SK-N-SH (cell line): ENCODE measurements at regions not wholly inside any gene's neighbourhood (a gene's known extent, or its start where the extent isn't known, plus 50 kb on each side); places are given as distances from the start of the nearest gene placed in this dataset.

ENCODE experiments used
- CTCF ChIA-PET: fragments of 300-600, 350-600 bp; formaldehyde crosslinking; extraction: SDS; loops from one replicate; lab custom pipeline; 2021; lab: Yijun Ruan, JAX
- POLR2A ChIA-PET: fragments of 350-600 bp; sonication (Branson Sonifier 250); formaldehyde crosslinking; extraction: SDS; loops from one replicate; lab custom pipeline; 2020; ENCODE audit warnings: antibody characterized with exemption, inconsistent platforms; lab: Yijun Ruan, JAX
- DNase-seq: peaks from one replicate; pipeline ENCODE4 v3.0.0; 2012
- H2AFZ ChIP-seq: fragments of 200-600 bp; sonication (generic); 2 replicates; pipeline ENCODE4 v1.8.1; 2016; ENCODE audit warnings: antibody characterized with exemption, mild to moderate bottlenecking, low read depth
- H3F3A ChIP-seq: fragments of 200-600 bp; sonication (generic); replicated peaks from 2 replicates; pipeline ENCODE3; 2016; ENCODE audit warnings: antibody characterized with exemption, mild to moderate bottlenecking; ENCODE audit not compliant: insufficient read depth
- H3K27ac ChIP-seq, 2 experiments: fragments of 200-500 bp in 1 of 2; fragments of 200-600 bp in 1 of 2; sonication (Bioruptor generic) in 1 of 2; sonication (generic), shearing (Covaris generic) in 1 of 2; 2 replicates each; pipeline versions ENCODE4 v1.5.1 to v1.6.1; 2014 to 2016; ENCODE audit warnings: low read depth in 2 of 2, inconsistent platforms in 1 of 2, low read length in 1 of 2, mild to moderate bottlenecking in 1 of 2, mixed read lengths in 1 of 2
- H3K27me3 ChIP-seq: fragments of 200-600 bp; sonication (generic), shearing (Covaris generic); 2 replicates; pipeline ENCODE4 v1.6.1; 2016; ENCODE audit warnings: mixed run types; ENCODE audit not compliant: insufficient read depth
- H3K36me3 ChIP-seq, 2 experiments: fragments of 200-500 bp in 1 of 2; fragments of 200-600 bp in 1 of 2; sonication (Bioruptor generic) in 1 of 2; sonication (generic) in 1 of 2; replicated peaks in 1 of 2; 2 replicates each; pipeline versions ENCODE3 to v1.5.1; 2014 to 2016; ENCODE audit warnings: low read length in 1 of 2, mild to moderate bottlenecking in 1 of 2; ENCODE audit not compliant: insufficient read depth in 2 of 2, control insufficient read depth in 1 of 2
- H3K4me1 ChIP-seq, 2 experiments: fragments of 200-500 bp in 1 of 2; fragments of 200-600 bp in 1 of 2; sonication (Bioruptor generic) in 1 of 2; sonication (generic), shearing (Covaris generic) in 1 of 2; 2 replicates each; pipeline versions ENCODE4 v1.5.1 to v1.6.1; 2014 to 2016; ENCODE audit warnings: low read depth in 1 of 2, low read length in 1 of 2, mixed run types in 1 of 2; ENCODE audit not compliant: insufficient read depth in 2 of 2, control insufficient read depth in 1 of 2
- H3K4me2 ChIP-seq: fragments of 200-600 bp; sonication (generic), shearing (Covaris generic); 2 replicates; pipeline ENCODE4 v1.6.1; 2017; ENCODE audit warnings: mixed run types
- H3K4me3 ChIP-seq, 2 experiments: fragments of 200-500 bp in 1 of 2; fragments of 200-600 bp in 1 of 2; sonication (Bioruptor generic) in 1 of 2; sonication (generic), shearing (Covaris generic) in 1 of 2; 2 replicates each; pipeline versions ENCODE4 v1.5.1 to v1.8.1; 2014 to 2016; ENCODE audit warnings: low read depth in 2 of 2, inconsistent platforms in 1 of 2, low read length in 1 of 2, mild to moderate bottlenecking in 1 of 2, mixed read lengths in 1 of 2, moderate library complexity in 1 of 2
- H3K79me2 ChIP-seq: fragments of 200-600 bp; sonication (generic); 2 replicates; pipeline ENCODE4 v1.8.1; 2017; ENCODE audit warnings: mild to moderate bottlenecking; ENCODE audit not compliant: insufficient read depth
- H3K9ac ChIP-seq: fragments of 200-600 bp; sonication (generic); 2 replicates; pipeline ENCODE4 v1.6.1; 2017; ENCODE audit warnings: mixed run types
- H3K9me2 ChIP-seq: fragments of 200-600 bp; sonication (generic); 2 replicates; pipeline ENCODE4 v1.6.1; 2017; ENCODE audit warnings: mixed run types
- H3K9me3 ChIP-seq: fragments of 200-600 bp; sonication (generic); 2 replicates; pipeline ENCODE4 v1.6.1; 2017; ENCODE audit warnings: mixed run types, mild to moderate bottlenecking, moderate library complexity
- H4K20me1 ChIP-seq: fragments of 200-600 bp; sonication (generic); 2 replicates; pipeline ENCODE4 v1.6.1; 2017; ENCODE audit warnings: mild to moderate bottlenecking, mixed run types; ENCODE audit not compliant: insufficient read depth
- CHD2 ChIP-seq: fragments of 150-350 bp; IDR thresholded peaks from 2 replicates; pipeline ENCODE4 v1.6.1; 2018; ENCODE audit warnings: low read length; ENCODE audit not compliant: partially characterized antibody
- ELF1 ChIP-seq: IDR thresholded peaks from 2 replicates; pipeline ENCODE4 v1.4.0; 2012
- EZH2phosphoT487 ChIP-seq: fragments of 200-600 bp; sonication (generic); IDR thresholded peaks from 2 replicates; pipeline ENCODE4 v1.6.1; 2017; ENCODE audit warnings: low read depth, mixed run types, mild to moderate bottlenecking, antibody characterized with exemption, moderate library complexity, borderline replicate concordance
- FOXM1 ChIP-seq: IDR thresholded peaks from 2 replicates; pipeline ENCODE4 v1.4.0; 2012; ENCODE audit warnings: low read depth, mild to moderate bottlenecking
- GATA2 ChIP-seq: sonication (generic); formaldehyde crosslinking; IDR thresholded peaks from 2 replicates; pipeline ENCODE4 v1.5.0; 2020; ENCODE audit warnings: mild to moderate bottlenecking, missing genetic modification reagents
- NRF1 ChIP-seq: IDR thresholded peaks from 2 replicates; pipeline ENCODE4 v1.6.1; 2012; ENCODE audit warnings: low read depth, mild to moderate bottlenecking, low read length
- RAD21 ChIP-seq: IDR thresholded peaks from 2 replicates; pipeline ENCODE4 v1.6.1; 2012; ENCODE audit warnings: mild to moderate bottlenecking, low read length
- RFX5 ChIP-seq: IDR thresholded peaks from 2 replicates; pipeline ENCODE4 v1.6.1; 2012; ENCODE audit warnings: mild to moderate bottlenecking, improper control_type of control experiment, low read length
- SMC3 ChIP-seq: IDR thresholded peaks from 2 replicates; pipeline ENCODE4 v1.6.1; 2012; ENCODE audit warnings: low read depth, low read length, improper control_type of control experiment
- TCF12 ChIP-seq: IDR thresholded peaks from 2 replicates; pipeline ENCODE4 v1.4.0; 2012
- WGBS: methylation state at CpG from one replicate; pipeline ENCODE4 v1.1.6; 2017; ENCODE audit warnings: low lambda C conversion rate; 5-methylcytosine and 5-hydroxymethylcytosine counted together
- TF ChIP-seq, protein P1 (sequence below): IDR thresholded peaks from 2 replicates; pipeline ENCODE4 v1.6.1; 2012; ENCODE audit warnings: mild to moderate bottlenecking, low read depth, low read length, moderate library complexity
- TF ChIP-seq, protein P2 (sequence below): IDR thresholded peaks from 2 replicates; pipeline ENCODE4; 2012
- TF ChIP-seq, protein P3 (sequence below): IDR thresholded peaks from 2 replicates; pipeline ENCODE4 v1.4.0; 2012; ENCODE audit warnings: low read depth, borderline replicate concordance
- TF ChIP-seq, protein P4 (sequence below): fragments of 150-350 bp; IDR thresholded peaks from 2 replicates; pipeline ENCODE4 v1.6.1; 2016; ENCODE audit warnings: mild to moderate bottlenecking, low read depth, low read length
- TF ChIP-seq, protein P5 (sequence below): IDR thresholded peaks from 2 replicates; pipeline ENCODE4 v1.4.0; 2012; ENCODE audit warnings: low read depth

DNA sequence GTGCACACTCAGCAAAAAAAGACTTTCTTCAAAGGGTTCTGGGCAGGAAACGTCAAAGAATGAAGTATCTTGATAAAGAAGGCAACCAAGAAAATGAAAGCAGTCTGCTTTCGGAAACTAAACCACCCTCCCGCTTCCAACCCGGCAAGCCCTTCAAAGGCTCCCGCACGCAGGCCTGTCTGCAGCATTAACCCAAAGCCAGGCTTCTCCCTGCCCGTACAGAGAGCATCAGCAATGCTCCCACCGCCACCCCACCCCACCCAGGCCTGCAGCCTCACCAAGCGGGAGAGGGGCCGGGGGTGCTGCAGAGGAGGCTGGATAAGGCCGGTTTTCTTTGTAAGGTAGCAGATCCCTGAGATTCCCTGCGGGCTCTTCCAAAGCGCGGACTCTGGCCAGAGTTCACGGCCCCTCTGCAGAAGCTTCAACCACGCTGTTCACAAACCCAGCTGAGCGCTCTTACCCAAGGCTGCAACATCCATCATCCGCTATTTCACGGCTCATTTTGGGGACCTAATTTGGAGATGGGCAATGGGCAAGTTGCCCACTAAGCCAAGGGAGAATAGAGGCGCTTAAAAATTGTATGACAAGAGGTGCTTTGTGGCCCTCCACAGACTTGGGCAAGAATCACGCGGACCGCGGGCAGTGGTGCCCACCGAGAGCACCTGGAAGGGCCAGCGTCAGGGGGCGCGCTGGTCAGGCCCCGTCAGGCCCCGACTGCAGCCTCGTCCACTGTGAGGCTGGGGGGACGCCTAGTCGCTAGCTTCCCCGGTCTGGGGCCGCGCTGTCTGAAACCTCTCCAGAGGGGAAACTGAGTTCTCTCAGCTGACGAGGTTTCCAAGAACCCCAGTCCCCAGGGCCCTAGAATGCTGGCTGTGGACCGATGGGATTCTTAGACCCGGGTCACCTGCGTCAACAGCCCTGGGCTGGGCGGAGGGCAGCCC lies 225.4 kb upstream of the ID2 start:
- H2AFZ ChIP-seq: no peak overlapping the region
- no peak for TF ChIP-seq RFX5
- TF ChIP-seq, all 33 proteins: peak for 0
- H3K9me3 ChIP-seq: no peaks in the 10 kb centered on the region
- H3K4me1 ChIP-seq: no peaks in the 10 kb centered on the region
- no peaks in the 10 kb centered on the region for H3K79me2 ChIP-seq
- H4K20me1 ChIP-seq: no peaks in the 10 kb centered on the region
- DNase-seq: no peak
- H3K9ac ChIP-seq: no peak overlapping the region
- POLR2A ChIA-PET: no interaction called here
- H3K27me3 ChIP-seq: no peaks in the 10 kb centered on the region
- no peaks in the 10 kb centered on the region for H3F3A ChIP-seq
- CTCF ChIA-PET: no interaction called here
- H3K4me2 ChIP-seq: no peak overlapping the region
- no peak overlapping the region for H3K4me3 ChIP-seq
- H3K9me2 ChIP-seq: no peaks in the 10 kb centered on the region
- H3K27ac ChIP-seq: no peak overlapping the region
- no peaks in the 10 kb centered on the region for H3K36me3 ChIP-seq
- WGBS: 88% methylated on average over 23 of the region's 41 CpGs

DNA sequence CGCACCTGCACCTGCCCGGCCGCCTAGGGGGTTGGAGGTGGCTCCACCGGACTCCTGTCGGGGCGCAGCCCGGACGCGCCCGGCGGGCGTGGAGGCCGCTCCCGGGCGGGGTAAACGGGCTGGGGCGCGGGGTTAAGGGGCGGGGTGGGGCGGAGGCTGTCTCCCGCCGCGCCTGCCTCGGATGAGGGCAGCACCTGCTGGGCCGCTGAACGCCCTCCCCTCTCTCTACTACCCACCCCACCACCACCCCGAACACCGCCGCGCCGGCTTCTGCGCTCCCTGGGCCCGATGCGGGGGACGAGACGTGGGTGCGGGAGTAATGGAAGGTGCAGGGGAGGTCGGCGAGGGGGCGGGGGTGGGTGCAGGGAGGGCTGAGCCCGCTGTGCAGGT lies 224.8 kb upstream of the ID2 start:
- H2AFZ ChIP-seq: no peak overlapping the region
- ChIA-PET CTCF (no interaction called here), POLR2A (no interaction called here)
- no peaks in the 10 kb centered on the region for H3K9me3 ChIP-seq
- H3K27ac ChIP-seq: no peak overlapping the region
- H4K20me1 ChIP-seq: no peaks in the 10 kb centered on the region
- H3F3A ChIP-seq: no peaks in the 10 kb centered on the region
- DNase-seq: peak; percentile 41
- H3K36me3 ChIP-seq: no peaks in the 10 kb centered on the region
- no peaks in the 10 kb centered on the region for H3K79me2 ChIP-seq
- no peaks in the 10 kb centered on the region for H3K27me3 ChIP-seq
- no peaks in the 10 kb centered on the region for H3K4me1 ChIP-seq
- 87% methylated on average over 36 of the region's 41 CpGs for WGBS
- no peak for TF ChIP-seq NRF1
- no peak for TF ChIP-seq CHD2
- no peak for TF ChIP-seq EZH2phosphoT487
- no peak for TF ChIP-seq TCF12
- TF ChIP-seq SMC3: no peak
- no peak for TF ChIP-seq RFX5
- TF ChIP-seq, protein P1, sequence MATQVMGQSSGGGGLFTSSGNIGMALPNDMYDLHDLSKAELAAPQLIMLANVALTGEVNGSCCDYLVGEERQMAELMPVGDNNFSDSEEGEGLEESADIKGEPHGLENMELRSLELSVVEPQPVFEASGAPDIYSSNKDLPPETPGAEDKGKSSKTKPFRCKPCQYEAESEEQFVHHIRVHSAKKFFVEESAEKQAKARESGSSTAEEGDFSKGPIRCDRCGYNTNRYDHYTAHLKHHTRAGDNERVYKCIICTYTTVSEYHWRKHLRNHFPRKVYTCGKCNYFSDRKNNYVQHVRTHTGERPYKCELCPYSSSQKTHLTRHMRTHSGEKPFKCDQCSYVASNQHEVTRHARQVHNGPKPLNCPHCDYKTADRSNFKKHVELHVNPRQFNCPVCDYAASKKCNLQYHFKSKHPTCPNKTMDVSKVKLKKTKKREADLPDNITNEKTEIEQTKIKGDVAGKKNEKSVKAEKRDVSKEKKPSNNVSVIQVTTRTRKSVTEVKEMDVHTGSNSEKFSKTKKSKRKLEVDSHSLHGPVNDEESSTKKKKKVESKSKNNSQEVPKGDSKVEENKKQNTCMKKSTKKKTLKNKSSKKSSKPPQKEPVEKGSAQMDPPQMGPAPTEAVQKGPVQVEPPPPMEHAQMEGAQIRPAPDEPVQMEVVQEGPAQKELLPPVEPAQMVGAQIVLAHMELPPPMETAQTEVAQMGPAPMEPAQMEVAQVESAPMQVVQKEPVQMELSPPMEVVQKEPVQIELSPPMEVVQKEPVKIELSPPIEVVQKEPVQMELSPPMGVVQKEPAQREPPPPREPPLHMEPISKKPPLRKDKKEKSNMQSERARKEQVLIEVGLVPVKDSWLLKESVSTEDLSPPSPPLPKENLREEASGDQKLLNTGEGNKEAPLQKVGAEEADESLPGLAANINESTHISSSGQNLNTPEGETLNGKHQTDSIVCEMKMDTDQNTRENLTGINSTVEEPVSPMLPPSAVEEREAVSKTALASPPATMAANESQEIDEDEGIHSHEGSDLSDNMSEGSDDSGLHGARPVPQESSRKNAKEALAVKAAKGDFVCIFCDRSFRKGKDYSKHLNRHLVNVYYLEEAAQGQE: no peak
- TF ChIP-seq, protein P2, sequence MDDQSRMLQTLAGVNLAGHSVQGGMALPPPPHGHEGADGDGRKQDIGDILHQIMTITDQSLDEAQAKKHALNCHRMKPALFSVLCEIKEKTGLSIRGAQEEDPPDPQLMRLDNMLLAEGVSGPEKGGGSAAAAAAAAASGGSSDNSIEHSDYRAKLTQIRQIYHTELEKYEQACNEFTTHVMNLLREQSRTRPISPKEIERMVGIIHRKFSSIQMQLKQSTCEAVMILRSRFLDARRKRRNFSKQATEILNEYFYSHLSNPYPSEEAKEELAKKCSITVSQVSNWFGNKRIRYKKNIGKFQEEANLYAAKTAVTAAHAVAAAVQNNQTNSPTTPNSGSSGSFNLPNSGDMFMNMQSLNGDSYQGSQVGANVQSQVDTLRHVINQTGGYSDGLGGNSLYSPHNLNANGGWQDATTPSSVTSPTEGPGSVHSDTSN: no peak
- TF ChIP-seq RAD21: no peak
- TF ChIP-seq GATA2: no peak
- no peak for TF ChIP-seq ELF1
- TF ChIP-seq FOXM1: no peak
- TF ChIP-seq, protein P3, sequence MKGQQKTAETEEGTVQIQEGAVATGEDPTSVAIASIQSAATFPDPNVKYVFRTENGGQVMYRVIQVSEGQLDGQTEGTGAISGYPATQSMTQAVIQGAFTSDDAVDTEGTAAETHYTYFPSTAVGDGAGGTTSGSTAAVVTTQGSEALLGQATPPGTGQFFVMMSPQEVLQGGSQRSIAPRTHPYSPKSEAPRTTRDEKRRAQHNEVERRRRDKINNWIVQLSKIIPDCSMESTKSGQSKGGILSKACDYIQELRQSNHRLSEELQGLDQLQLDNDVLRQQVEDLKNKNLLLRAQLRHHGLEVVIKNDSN: no peak
- TF ChIP-seq, protein P4, sequence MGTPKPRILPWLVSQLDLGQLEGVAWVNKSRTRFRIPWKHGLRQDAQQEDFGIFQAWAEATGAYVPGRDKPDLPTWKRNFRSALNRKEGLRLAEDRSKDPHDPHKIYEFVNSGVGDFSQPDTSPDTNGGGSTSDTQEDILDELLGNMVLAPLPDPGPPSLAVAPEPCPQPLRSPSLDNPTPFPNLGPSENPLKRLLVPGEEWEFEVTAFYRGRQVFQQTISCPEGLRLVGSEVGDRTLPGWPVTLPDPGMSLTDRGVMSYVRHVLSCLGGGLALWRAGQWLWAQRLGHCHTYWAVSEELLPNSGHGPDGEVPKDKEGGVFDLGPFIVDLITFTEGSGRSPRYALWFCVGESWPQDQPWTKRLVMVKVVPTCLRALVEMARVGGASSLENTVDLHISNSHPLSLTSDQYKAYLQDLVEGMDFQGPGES: no peak
- TF ChIP-seq, protein P5, sequence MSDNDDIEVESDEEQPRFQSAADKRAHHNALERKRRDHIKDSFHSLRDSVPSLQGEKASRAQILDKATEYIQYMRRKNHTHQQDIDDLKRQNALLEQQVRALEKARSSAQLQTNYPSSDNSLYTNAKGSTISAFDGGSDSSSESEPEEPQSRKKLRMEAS: no peak
- H3K9ac ChIP-seq: no peak overlapping the region
- H3K9me2 ChIP-seq: no peaks in the 10 kb centered on the region
- no peak overlapping the region for H3K4me3 ChIP-seq
- no peak overlapping the region for H3K4me2 ChIP-seq
